ENCODE measurements at regions not wholly inside any gene's neighbourhood (a gene's known extent, or its start where the extent isn't known, plus 50 kb on each side); places are given as distances from the start of the nearest gene placed in this dataset.
A peak's percentile ranks its signal among the peaks of the same experiment; 100 is the strongest.

DNA sequence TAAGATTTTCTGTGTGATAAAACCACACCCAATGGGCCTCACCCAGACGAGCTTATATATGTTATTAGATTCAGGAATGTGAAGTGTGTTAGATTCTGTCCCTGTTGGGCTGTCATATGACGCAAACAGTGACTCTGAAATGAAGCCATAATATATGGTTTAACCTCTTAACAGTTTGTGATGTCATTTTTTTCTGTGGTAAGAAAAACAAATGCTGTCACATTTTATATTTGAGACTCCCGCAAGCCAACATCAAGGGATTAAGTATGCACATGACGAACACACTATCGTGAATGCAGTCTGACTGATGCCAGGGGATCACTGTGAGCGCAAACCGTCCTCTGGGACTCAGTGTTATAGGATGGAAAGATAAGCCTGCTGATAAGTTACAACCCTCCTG, 321.7 kb downstream of the SH3GL2 start:
- Histone ChIP-seq H3K27me3 (replicated peaks; ENCODE audit: control insufficient read depth, insufficient read depth, low read length) (no peaks in the 10 kb centered on the region), H3K4me3 (replicated peaks; ENCODE audit: low read depth, low read length) (no peak overlapping the region), H3K36me3 (ENCODE audit: control insufficient read depth, insufficient read depth, low read length) (no peaks in the 10 kb centered on the region)
- DNase-seq (ENCODE audit: extremely low read depth, insufficient read length): no peak
- TF ChIP-seq, protein P1, sequence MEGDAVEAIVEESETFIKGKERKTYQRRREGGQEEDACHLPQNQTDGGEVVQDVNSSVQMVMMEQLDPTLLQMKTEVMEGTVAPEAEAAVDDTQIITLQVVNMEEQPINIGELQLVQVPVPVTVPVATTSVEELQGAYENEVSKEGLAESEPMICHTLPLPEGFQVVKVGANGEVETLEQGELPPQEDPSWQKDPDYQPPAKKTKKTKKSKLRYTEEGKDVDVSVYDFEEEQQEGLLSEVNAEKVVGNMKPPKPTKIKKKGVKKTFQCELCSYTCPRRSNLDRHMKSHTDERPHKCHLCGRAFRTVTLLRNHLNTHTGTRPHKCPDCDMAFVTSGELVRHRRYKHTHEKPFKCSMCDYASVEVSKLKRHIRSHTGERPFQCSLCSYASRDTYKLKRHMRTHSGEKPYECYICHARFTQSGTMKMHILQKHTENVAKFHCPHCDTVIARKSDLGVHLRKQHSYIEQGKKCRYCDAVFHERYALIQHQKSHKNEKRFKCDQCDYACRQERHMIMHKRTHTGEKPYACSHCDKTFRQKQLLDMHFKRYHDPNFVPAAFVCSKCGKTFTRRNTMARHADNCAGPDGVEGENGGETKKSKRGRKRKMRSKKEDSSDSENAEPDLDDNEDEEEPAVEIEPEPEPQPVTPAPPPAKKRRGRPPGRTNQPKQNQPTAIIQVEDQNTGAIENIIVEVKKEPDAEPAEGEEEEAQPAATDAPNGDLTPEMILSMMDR (IDR thresholded peaks at IDR 0.05; ENCODE audit: insufficient read depth, low read length, poor library complexity, severe bottlenecking): no peak

DNA sequence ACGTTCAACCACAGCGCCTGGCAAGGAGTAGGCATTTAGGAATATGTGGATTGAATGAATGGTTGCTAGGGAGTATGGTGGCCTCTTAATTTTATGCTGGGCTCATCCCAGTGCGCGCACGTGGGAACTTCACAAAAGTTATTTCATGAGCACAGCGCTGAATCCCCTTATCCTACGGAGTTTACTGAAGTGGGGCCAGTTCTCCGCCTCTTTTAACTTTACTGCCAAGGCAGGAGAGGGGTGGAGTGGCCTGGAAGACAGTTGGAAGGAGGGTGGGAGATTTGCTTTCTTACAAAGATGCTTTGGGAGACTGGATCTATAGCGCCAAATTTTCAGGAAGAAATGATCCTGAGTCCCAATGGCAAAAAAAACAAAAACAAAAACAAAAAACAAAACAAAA, 326.5 kb downstream of the SH3GL2 start:
- H3K27me3 ChIP-seq (replicated peaks; ENCODE audit: control insufficient read depth, insufficient read depth, low read length): no peaks in the 10 kb centered on the region
- TF ChIP-seq, protein P1 (IDR thresholded peaks at IDR 0.05; ENCODE audit: insufficient read depth, low read length, poor library complexity, severe bottlenecking): no peak
- H3K36me3 ChIP-seq (ENCODE audit: control insufficient read depth, insufficient read depth, low read length): no peaks in the 10 kb centered on the region
- H3K4me3 ChIP-seq (replicated peaks; ENCODE audit: low read depth, low read length): no peak overlapping the region
- no peak for DNase-seq (ENCODE audit: extremely low read depth, insufficient read length)

DNA sequence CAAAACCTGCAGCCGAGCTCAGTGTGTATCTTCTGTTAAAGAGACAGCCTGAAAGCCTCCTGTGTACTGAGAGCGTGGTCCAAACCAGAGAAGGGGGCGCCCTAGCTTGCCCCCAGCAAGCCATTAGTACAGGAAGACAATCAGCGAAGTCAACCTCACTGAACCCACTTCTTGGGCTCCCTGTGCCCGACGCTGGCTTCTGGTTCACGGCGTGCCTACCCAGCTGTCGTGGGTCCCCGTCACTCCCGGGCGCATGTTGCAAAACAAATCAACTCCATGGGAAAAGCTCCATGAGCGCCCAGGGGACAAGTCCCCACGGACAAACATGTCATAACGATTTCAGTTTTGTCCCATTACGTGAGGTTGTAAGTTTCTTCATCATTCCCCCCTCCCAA, 326.9 kb downstream of the SH3GL2 start:
- no peak for DNase-seq (ENCODE audit: extremely low read depth, insufficient read length)

DNA sequence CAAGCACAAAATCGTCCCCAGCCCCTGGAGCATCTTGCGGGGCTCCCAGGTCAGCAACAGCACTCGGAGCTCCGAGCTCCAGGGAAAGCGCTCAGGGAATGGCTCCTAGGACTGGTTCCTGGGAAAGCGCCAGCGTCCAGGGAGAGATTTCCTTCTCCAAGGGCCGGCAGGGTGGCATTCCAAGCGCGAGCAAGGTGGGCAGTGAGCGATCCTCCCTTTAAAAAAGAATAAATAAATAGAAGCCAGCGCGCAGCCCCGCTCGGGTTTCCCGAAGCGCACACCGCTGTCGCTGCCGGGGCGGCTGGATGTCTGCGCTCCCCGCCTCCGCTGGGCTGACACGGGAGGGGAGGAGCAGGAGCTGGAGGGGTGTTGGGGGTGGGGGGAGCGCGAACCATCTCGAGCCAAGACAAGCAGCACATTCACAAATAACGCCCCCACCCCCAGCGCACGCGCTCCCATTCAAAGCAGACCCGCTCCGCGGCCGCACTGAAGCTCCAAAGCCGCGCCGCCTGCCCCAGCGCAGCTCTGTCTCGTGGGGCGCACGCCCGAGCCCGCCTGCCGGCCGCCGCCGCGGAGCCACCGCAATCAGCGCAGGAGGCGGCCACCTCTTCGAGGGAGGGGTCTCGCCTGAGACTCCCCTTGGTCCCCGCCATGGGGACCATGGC, 327.4 kb downstream of the SH3GL2 start:
- TF ChIP-seq, protein P1 (IDR thresholded peaks at IDR 0.05; ENCODE audit: insufficient read depth, low read length, poor library complexity, severe bottlenecking): no peak
- Histone ChIP-seq H3K27me3 (replicated peaks; ENCODE audit: control insufficient read depth, insufficient read depth, low read length) (no peaks in the 10 kb centered on the region), H3K4me3 (replicated peaks; ENCODE audit: low read depth, low read length) (no peak overlapping the region), H3K36me3 (ENCODE audit: control insufficient read depth, insufficient read depth, low read length) (no peaks in the 10 kb centered on the region)
- peak; percentile 9 for DNase-seq (ENCODE audit: extremely low read depth, insufficient read length)

More for the DNA sequence above, 326.9 kb downstream of the SH3GL2 start:
- Histone ChIP-seq H3K4me3 (replicated peaks; ENCODE audit: low read depth, low read length) (no peak overlapping the region), H3K27me3 (replicated peaks; ENCODE audit: control insufficient read depth, insufficient read depth, low read length) (no peaks in the 10 kb centered on the region), H3K36me3 (ENCODE audit: control insufficient read depth, insufficient read depth, low read length) (no peaks in the 10 kb centered on the region)
- TF ChIP-seq, protein P1 (IDR thresholded peaks at IDR 0.05; ENCODE audit: insufficient read depth, low read length, poor library complexity, severe bottlenecking): no peak

DNA sequence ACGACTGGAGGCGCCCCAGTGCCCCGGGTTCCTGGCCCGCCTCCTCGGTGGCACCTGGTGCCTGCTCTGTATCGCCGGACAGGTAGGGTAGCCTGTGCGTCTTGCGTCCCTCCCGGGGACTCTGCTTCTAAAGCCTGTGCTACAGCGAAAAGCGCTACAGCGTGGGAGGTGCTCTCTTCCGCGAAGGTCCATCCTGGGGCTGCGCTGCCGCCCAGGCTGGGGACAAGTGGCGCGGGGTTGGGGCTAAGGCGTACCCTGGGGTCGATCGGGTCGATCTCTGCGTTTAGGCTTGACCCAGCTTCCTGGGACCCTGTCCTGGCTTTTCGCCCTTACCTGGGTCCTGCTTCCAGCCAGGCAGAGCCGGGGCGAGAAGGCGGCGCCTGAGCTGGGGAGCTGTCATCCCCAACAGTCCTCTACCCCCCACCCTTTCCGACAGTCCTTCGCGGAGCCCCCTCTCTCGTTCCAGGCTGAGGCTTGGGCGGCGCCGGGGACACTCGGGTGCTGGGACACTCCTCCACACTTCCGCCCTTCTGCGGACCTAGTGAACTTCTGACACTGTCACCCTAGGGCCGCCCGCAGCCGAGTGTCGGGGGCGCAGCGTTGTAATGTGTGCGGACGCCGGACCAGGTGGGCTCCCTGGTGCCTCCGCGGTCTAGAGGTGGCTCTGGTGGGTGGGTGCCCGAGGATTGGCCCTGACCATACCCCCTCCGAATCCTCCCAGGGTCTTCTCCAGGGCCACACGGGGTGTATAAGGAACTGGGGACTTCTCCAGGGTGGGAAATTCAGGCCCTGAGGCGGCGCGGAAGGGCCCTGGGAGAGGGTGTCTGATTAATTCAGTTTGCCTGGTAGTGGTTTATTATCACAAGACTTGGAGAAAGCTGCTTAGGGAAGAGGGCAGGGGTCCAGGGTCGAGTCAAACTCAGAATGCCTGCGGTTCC, 328.2 kb downstream of the SH3GL2 start:
- no peak overlapping the region for H3K4me3 ChIP-seq (replicated peaks; ENCODE audit: low read depth, low read length)
- TF ChIP-seq, protein P1 (IDR thresholded peaks at IDR 0.05; ENCODE audit: insufficient read depth, low read length, poor library complexity, severe bottlenecking): no peak
- no peaks in the 10 kb centered on the region for H3K27me3 ChIP-seq (replicated peaks; ENCODE audit: control insufficient read depth, insufficient read depth, low read length)
- H3K36me3 ChIP-seq (ENCODE audit: control insufficient read depth, insufficient read depth, low read length): no peaks in the 10 kb centered on the region
- DNase-seq (ENCODE audit: extremely low read depth, insufficient read length): peak; percentile 6

All from GM06990 (cell line).